ENCODE measurements at regions not wholly inside any gene's neighbourhood (a gene's known extent, or its start where the extent isn't known, plus 50 kb on each side); places are given as distances from the start of the nearest gene placed in this dataset.

GRCh38 chr12:98243190-98243589, 272.2 kb upstream of the TMPO start:
- no peak for DNase-seq (ENCODE audit: low read depth in 1 of 2, low spot score in 1 of 2)
- H3K27ac ChIP-seq (replicated peaks) = no peak overlapping the region
- H3K4me3 ChIP-seq (replicated peaks; ENCODE audit: insufficient read depth, low read length) = no peak overlapping the region
- TF ChIP-seq GABPA (IDR thresholded peaks at IDR 0.05; ENCODE audit: low read depth) (no peak), REST (IDR thresholded peaks at IDR 0.05; ENCODE audit: insufficient replicate concordance, low read depth) (no peak), SPI1 (IDR thresholded peaks at IDR 0.05; ENCODE audit: borderline replicate concordance, low read depth) (no peak), POLR2AphosphoS5 (IDR thresholded peaks at IDR 0.05; ENCODE audit: low read depth) (no peak)
- TF ChIP-seq, protein P1, sequence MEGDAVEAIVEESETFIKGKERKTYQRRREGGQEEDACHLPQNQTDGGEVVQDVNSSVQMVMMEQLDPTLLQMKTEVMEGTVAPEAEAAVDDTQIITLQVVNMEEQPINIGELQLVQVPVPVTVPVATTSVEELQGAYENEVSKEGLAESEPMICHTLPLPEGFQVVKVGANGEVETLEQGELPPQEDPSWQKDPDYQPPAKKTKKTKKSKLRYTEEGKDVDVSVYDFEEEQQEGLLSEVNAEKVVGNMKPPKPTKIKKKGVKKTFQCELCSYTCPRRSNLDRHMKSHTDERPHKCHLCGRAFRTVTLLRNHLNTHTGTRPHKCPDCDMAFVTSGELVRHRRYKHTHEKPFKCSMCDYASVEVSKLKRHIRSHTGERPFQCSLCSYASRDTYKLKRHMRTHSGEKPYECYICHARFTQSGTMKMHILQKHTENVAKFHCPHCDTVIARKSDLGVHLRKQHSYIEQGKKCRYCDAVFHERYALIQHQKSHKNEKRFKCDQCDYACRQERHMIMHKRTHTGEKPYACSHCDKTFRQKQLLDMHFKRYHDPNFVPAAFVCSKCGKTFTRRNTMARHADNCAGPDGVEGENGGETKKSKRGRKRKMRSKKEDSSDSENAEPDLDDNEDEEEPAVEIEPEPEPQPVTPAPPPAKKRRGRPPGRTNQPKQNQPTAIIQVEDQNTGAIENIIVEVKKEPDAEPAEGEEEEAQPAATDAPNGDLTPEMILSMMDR (IDR thresholded peaks at IDR 0.05; ENCODE audit: insufficient read depth, low read length) = no peak
- peaks cover 3% of the 10 kb centered on the region for H3K27me3 ChIP-seq (ENCODE audit: insufficient read depth, poor library complexity, severe bottlenecking)

- H3K27ac ChIP-seq (replicated peaks) = no peak overlapping the region
- no peak overlapping the region for H3K4me3 ChIP-seq (replicated peaks; ENCODE audit: insufficient read depth, low read length)
- H3K27me3 ChIP-seq (ENCODE audit: insufficient read depth, poor library complexity, severe bottlenecking) = peaks cover 3% of the 10 kb centered on the region
- TF ChIP-seq REST (IDR thresholded peaks at IDR 0.05; ENCODE audit: insufficient replicate concordance, low read depth) (no peak), SPI1 (IDR thresholded peaks at IDR 0.05; ENCODE audit: borderline replicate concordance, low read depth) (no peak), POLR2AphosphoS5 (IDR thresholded peaks at IDR 0.05; ENCODE audit: low read depth) (no peak), GABPA (IDR thresholded peaks at IDR 0.05; ENCODE audit: low read depth) (no peak)
- TF ChIP-seq, protein P1 (IDR thresholded peaks at IDR 0.05; ENCODE audit: insufficient read depth, low read length) = no peak
- no peak for DNase-seq (ENCODE audit: low read depth in 1 of 2, low spot score in 1 of 2)
Measured at GRCh38 chr12:98244136-98244535, 271.3 kb upstream of the TMPO start.

GRCh38 chr12:98253207-98254037, 262.0 kb upstream of the TMPO start:
- no peaks in the 10 kb centered on the region for H3K27me3 ChIP-seq (ENCODE audit: insufficient read depth, poor library complexity, severe bottlenecking)
- DNase-seq (ENCODE audit: low read depth in 1 of 2, low spot score in 1 of 2) = no peak
- TF ChIP-seq POLR2AphosphoS5 (IDR thresholded peaks at IDR 0.05; ENCODE audit: low read depth) = no peak
- no peak for TF ChIP-seq SPI1 (IDR thresholded peaks at IDR 0.05; ENCODE audit: borderline replicate concordance, low read depth)
- TF ChIP-seq, protein P1 (IDR thresholded peaks at IDR 0.05; ENCODE audit: insufficient read depth, low read length) = no peak
- TF ChIP-seq GABPA (IDR thresholded peaks at IDR 0.05; ENCODE audit: low read depth) = no peak
- TF ChIP-seq REST (IDR thresholded peaks at IDR 0.05; ENCODE audit: insufficient replicate concordance, low read depth) = no peak
- H3K4me3 ChIP-seq (replicated peaks; ENCODE audit: insufficient read depth, low read length) = no peak overlapping the region
- no peak overlapping the region for H3K27ac ChIP-seq (replicated peaks)

Measured in HL-60 (cell line).